SHP77 (cell line): ENCODE measurements at regions not wholly inside any gene's neighbourhood (a gene's known extent, or its start where the extent isn't known, plus 50 kb on each side); places are given as distances from the start of the nearest gene placed in this dataset.

Source experiments
- DNase-seq, 2 experiments: peaks; one replicate each; lab custom pipeline; 2025; lab: John Stamatoyannopoulos, UW

GRCh38 chr1:182122256-182122912 lies 60.9 kb upstream of the ZNF648 start:
- no peak for DNase-seq

GRCh38 chr1:182121787-182122186 lies 60.3 kb upstream of the ZNF648 start:
- DNase-seq = no peak

- DNase-seq = no peak
Observed at GRCh38 chr1:182120411-182121258, 59.1 kb upstream of the ZNF648 start.

- DNase-seq = no peak
Observed at GRCh38 chr1:182119631-182120030, 58.1 kb upstream of the ZNF648 start.

- DNase-seq = no peak
Observed at GRCh38 chr1:182118851-182119250, 57.3 kb upstream of the ZNF648 start.

GRCh38 chr1:182114627-182115023 lies 53.1 kb upstream of the ZNF648 start:
- DNase-seq = no peak

GRCh38 chr1:182113879-182114626 lies 52.5 kb upstream of the ZNF648 start:
- no peak for DNase-seq

GRCh38 chr1:182111496-182111895 lies 50.0 kb upstream of the ZNF648 start:
- DNase-seq = no peak
